Astrocyte of the spinal cord (primary cell): ENCODE measurements at regions not wholly inside any gene's neighbourhood (a gene's known extent, or its start where the extent isn't known, plus 50 kb on each side); places are given as distances from the start of the nearest gene placed in this dataset.

Experiments
- DNase-seq: peaks from one replicate; pipeline ENCODE4 v3.0.0; 2011; ENCODE audit warnings: low read depth, low spot score
- H3K4me3 ChIP-seq: 2 replicates; pipeline ENCODE4 v1.5.1; 2011; ENCODE audit warnings: low read depth, mild to moderate bottlenecking, low read length, moderate library complexity
- in situ Hi-C: cut with HindIII; loops from 2 replicates; pipeline ENCODE4 v1.10.0; 2017; ENCODE audit warnings: low sequenced_read_pairs
- TF ChIP-seq, protein P1 (sequence below): IDR thresholded peaks from 2 replicates; pipeline ENCODE4 v1.5.1; 2012; ENCODE audit warnings: low read depth, mild to moderate bottlenecking, low read length, inconsistent platforms

DNA sequence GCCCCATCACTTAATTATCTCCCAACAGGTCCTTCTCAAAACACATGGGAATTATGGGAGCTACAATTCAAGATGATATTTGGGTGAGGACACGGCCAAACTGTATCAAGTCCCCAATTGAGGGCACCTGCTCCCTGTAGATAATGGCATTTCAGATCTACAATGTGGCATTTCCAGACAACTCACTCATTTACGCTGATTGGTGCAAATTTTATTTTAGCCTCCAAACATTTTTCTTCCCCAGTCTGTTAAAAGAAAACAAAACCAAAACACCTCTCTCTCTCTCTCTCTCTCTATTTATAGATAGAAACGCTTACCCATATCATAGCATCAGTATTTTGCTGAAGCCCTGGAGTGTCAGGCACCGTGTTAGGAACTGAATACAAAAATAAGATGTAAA is 148.7 kb upstream of the KLF6 start:
- no peak overlapping the region for H3K4me3 ChIP-seq
- TF ChIP-seq, protein P1, sequence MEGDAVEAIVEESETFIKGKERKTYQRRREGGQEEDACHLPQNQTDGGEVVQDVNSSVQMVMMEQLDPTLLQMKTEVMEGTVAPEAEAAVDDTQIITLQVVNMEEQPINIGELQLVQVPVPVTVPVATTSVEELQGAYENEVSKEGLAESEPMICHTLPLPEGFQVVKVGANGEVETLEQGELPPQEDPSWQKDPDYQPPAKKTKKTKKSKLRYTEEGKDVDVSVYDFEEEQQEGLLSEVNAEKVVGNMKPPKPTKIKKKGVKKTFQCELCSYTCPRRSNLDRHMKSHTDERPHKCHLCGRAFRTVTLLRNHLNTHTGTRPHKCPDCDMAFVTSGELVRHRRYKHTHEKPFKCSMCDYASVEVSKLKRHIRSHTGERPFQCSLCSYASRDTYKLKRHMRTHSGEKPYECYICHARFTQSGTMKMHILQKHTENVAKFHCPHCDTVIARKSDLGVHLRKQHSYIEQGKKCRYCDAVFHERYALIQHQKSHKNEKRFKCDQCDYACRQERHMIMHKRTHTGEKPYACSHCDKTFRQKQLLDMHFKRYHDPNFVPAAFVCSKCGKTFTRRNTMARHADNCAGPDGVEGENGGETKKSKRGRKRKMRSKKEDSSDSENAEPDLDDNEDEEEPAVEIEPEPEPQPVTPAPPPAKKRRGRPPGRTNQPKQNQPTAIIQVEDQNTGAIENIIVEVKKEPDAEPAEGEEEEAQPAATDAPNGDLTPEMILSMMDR: no peak
- in situ Hi-C loops: no loop called here
- DNase-seq: no peak

DNA sequence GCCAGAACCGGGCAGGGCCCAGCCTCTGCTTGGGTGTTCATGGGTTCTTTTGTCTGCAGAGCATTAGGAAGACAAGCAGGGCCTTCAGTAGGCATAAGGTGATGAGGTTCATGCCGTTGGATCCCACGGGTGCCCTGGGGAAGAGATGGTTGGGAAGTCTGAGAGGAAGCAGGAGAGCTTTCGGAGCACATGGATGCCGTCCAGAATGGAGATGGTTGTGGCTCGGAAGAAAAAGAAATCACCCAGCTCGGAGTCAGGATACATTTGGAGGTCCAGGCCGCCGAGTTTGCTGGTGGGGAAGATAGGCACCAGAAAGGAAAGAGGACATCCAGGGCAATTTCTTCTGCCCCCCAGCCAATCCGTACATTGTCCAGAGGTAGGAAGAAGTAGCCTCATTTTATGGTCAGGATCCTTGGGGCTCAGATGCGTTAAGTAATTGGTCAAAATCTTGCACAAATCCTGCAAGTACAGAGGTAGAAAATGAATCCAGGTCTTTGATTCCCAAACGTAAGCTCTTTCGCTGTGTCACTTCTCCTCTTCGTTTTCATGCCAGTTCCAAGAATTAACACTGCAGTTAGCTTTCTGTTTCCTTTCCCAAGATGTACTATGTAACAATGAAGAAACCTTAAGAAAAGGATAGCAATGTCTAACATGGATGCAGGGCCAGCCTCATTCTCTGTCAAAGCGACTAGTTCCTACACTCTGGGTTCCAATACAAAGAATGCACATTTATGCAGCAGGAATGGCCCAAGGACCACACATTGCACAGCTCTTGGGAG is 147.8 kb upstream of the KLF6 start:
- no peak for DNase-seq
- in situ Hi-C loops: no loop called here
- H3K4me3 ChIP-seq: no peak overlapping the region
- TF ChIP-seq, protein P1: no peak

DNA sequence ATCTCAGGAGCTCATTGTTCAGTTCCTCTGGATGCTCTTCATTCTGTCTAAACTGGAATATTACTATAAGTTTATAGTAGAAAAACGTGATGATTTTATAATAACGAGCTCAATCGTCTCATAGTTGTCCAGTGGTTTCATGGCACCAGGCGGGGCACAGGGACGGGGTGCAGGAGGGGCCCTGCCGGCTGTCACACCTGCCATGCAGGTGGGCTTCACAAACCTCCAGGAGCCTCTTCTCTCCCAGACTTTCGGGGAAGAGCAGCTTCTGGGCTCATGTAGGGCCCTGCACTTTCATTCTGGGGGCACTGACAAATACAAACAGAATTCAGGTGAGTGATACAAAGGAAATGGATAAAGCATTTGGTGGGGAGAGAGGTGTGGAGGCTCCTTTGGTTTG is 146.9 kb upstream of the KLF6 start:
- H3K4me3 ChIP-seq: no peak overlapping the region
- TF ChIP-seq, protein P1: no peak
- in situ Hi-C loops: no loop called here
- DNase-seq: no peak

DNA sequence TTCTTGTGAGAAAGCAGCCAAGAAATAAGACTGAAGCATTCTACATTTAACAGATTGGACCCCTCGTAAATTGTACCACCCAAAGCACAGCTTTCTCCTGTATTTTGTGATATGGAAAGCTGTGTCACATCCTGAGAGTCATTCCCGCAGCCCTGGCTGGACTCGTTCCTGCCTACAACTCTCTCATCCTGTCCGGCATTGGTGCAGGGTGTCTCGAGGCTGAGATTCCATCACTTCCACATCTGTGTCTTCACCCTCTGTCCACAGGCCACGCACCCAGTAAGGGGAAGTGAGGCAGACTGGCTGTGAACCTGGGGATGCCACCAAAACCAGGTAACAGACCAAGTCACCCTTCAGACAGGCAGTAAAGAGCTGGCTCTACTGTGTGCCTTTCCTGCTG is 146.2 kb upstream of the KLF6 start:
- no peak overlapping the region for H3K4me3 ChIP-seq
- TF ChIP-seq, protein P1: no peak
- no peak for DNase-seq
- in situ Hi-C loops: no loop called here

DNA sequence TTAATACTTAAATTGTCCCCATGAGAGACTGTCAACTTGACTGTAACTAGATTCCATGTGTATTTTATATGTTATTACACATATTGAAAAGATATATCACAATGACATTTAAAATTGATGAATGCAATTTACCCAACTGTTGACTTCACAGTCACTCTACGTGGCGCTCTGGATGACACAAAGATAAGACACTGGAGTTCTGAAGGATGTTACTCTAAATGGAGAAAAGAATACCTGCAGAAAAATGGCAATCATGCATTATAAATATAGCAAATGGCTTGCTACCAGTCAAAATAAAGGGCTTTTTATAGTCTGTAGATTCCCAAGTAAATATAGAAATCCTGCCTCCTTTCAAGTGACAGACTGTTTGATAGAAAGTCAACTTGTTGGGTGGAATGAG is 143.6 kb upstream of the KLF6 start:
- H3K4me3 ChIP-seq: no peak overlapping the region
- in situ Hi-C loops: no loop called here
- TF ChIP-seq, protein P1: no peak
- DNase-seq: no peak

DNA sequence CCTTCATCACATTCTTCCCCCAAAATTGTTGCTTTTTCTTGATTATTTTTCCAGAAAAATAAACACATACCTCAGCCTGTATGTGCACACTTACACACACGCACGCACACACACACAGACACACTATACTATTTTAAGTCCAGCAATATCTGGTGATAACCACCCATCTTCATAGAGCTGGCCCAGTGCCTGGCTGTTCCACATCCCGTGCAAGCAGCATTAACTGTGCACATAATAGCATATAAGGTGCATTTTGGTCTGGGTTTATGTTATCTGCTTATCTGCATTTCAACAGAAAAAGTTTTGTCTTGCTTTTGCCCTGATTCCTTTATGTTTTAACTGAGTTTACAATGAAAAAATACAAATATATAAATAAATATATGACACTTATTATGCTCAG is 143.1 kb upstream of the KLF6 start:
- in situ Hi-C loops: no loop called here
- TF ChIP-seq, protein P1: no peak
- DNase-seq: no peak
- no peak overlapping the region for H3K4me3 ChIP-seq
